K562 (cell line): ENCODE measurements at regions not wholly inside any gene's neighbourhood (a gene's known extent, or its start where the extent isn't known, plus 50 kb on each side); places are given as distances from the start of the nearest gene placed in this dataset.

ENCODE experiments used
- BMI1 ChIP-seq: fragments of 150-350 bp; IDR thresholded peaks from 2 replicates; pipeline ENCODE4 v1.6.1; 2014; ENCODE audit warnings: low read length
- ELF4 ChIP-seq: fragments of 450-650 bp; formaldehyde crosslinking; IDR thresholded peaks from 2 replicates; pipeline ENCODE4 v1.4.0; 2022; ENCODE audit warnings: missing genetic modification characterization
- ETV5 ChIP-seq: sonication (generic); formaldehyde crosslinking; IDR thresholded peaks from 2 replicates; pipeline ENCODE4 v1.4.0; 2020; ENCODE audit warnings: low read depth, mild to moderate bottlenecking, missing genetic modification reagents
- HNRNPH1 ChIP-seq: fragments of 200-400 bp; formaldehyde crosslinking; optimal IDR thresholded peaks from 2 replicates; pipeline ENCODE3; 2017; ENCODE audit warnings: low read depth, mild to moderate bottlenecking, low read length, moderate library complexity
- ZC3H4 ChIP-seq: sonication (generic); formaldehyde crosslinking; IDR thresholded peaks from 2 replicates; pipeline ENCODE4 v1.9.0; 2021; ENCODE audit warnings: missing genetic modification reagents, borderline replicate concordance
- TF ChIP-seq, protein P1 (sequence below): fragments of 150-350 bp; IDR thresholded peaks from 2 replicates; pipeline ENCODE4 v1.6.1; 2014; ENCODE audit warnings: low read depth, mild to moderate bottlenecking, low read length, borderline replicate concordance

DNA sequence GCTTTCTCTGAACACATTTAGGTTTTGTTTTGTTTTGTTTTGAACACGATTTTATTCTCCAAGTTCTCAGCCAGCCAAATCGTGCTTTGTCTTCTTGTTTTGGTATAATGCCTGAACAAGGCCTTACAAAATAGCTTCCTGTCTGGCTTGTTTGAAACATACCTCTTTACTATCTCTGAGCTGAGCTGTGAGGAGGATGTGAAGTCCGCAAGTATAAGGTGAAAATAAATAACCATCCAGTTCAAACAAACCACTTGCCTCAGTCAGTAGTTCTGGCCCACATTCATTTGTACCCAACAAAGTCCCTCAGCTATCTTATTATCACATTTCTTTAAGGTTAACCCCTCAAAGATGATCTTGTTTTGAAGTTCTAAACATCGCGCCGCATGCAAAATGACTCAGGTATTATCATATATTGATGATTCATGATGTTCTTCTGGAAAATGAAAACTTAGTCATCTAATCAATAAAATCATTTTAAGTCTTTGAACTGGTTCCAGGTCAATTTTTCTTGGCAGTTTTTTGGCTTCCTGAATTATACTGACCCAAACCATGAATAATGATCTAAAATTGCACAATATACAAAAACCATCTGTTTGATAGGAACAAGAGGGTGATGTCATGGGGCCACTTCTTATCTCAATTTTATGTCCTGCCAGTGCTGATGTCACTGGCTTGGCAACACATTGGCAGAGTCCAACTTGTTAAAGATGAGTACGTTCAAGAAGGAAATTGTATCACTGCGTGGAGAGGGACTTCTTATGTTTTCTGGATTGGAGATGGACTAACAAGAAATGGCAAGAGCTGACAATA, 694.3 kb downstream of the KCNJ2 start (continued):
- TF ChIP-seq, protein P1, sequence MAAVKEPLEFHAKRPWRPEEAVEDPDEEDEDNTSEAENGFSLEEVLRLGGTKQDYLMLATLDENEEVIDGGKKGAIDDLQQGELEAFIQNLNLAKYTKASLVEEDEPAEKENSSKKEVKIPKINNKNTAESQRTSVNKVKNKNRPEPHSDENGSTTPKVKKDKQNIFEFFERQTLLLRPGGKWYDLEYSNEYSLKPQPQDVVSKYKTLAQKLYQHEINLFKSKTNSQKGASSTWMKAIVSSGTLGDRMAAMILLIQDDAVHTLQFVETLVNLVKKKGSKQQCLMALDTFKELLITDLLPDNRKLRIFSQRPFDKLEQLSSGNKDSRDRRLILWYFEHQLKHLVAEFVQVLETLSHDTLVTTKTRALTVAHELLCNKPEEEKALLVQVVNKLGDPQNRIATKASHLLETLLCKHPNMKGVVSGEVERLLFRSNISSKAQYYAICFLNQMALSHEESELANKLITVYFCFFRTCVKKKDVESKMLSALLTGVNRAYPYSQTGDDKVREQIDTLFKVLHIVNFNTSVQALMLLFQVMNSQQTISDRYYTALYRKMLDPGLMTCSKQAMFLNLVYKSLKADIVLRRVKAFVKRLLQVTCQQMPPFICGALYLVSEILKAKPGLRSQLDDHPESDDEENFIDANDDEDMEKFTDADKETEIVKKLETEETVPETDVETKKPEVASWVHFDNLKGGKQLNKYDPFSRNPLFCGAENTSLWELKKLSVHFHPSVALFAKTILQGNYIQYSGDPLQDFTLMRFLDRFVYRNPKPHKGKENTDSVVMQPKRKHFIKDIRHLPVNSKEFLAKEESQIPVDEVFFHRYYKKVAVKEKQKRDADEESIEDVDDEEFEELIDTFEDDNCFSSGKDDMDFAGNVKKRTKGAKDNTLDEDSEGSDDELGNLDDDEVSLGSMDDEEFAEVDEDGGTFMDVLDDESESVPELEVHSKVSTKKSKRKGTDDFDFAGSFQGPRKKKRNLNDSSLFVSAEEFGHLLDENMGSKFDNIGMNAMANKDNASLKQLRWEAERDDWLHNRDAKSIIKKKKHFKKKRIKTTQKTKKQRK = no peak
- no peak for TF ChIP-seq BMI1
- TF ChIP-seq ZC3H4 (CRISPR knock-in tag) = no peak
- TF ChIP-seq ETV5 (CRISPR knock-in tag) = no peak
- TF ChIP-seq HNRNPH1 = no peak
- TF ChIP-seq ELF4 (CRISPR knock-in tag) = no peak
